GM21529 (cell line): ENCODE measurements at regions not wholly inside any gene's neighbourhood (a gene's known extent, or its start where the extent isn't known, plus 50 kb on each side); places are given as distances from the start of the nearest gene placed in this dataset.
"Not testable (repeated sequence)": the region's sequence is repeated elsewhere in the genome, so short reads cannot be mapped to it uniquely, and the experiment has no call there.

Experiments used
- ATAC-seq: cut with Tn5 transposase; IDR thresholded peaks from one replicate; pipeline ENCODE4 v1.9.1; 2021; ENCODE audit not compliant: unreplicated experiment

GRCh38 chr2:53129851-53130250, 637.8 kb upstream of the CHAC2 start:
- no peak for ATAC-seq

GRCh38 chr2:53127061-53127650, 640.4 kb upstream of the CHAC2 start:
- no peak for ATAC-seq

GRCh38 chr2:53114991-53115390, 652.6 kb upstream of the CHAC2 start:
- no peak for ATAC-seq

DNA sequence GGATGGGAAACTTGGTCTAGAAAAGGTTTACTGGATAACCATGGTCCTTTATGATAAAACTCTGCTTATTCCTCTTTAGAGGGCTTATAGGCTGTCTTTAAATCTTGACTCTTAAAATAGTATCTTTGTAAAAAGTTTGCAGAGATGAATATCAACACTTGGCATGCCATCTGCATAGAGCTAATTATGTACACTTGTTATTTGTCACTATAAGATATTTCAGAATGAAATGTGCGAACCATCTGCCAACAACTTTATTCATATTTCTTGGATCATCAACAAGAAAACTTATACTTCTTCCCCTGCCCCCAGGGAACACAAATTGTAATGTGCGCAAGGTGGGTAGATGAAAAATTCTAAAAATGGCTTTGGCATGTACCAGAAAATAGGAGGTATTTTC, 653.0 kb upstream of the CHAC2 start:
- ATAC-seq = no peak

- not testable (repeated sequence) for ATAC-seq
These were observed 655.2 kb upstream of the CHAC2 start for GRCh38 chr2:53112408-53112807.

DNA sequence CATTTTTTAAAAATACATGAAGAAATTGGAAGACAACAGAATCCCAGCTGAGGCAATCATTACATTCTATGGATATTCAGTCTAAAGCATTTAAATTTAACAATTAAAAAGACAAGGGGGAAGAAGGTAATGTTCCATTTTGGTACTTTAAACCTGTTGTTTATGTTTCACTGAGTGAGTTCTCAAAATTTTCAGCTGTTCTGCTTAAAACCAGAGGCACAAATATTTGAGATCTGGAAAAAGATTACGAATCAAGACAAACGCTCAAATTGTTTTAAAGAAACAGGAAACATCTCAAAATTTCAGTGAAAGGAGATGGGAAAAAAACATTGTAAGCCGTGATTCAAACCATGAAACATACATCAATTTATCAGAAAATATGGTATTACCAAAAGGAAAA, 656.2 kb upstream of the CHAC2 start:
- no peak for ATAC-seq

DNA sequence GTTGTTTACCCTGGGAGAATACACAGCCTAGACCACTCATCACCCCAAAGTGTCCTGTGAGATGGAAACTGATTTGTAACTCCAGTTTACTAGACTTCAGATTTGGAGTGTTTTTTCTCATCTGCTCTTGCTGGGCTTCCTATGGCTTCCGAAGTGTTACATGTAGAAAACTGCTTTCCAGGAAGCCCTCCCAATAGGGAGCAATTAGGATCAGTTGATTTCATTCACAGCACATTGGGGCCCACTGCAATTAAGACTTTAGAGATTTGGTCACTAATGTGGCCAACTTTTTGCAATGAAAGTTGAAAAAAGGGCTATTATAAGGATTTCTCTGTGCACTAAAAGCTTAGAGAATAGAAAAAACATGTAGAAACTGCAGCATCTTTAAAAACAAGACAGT, 656.6 kb upstream of the CHAC2 start:
- ATAC-seq = no peak

GRCh38 chr2:53108246-53108645, 659.4 kb upstream of the CHAC2 start:
- ATAC-seq = no peak

- ATAC-seq = no peak
These were observed 663.3 kb upstream of the CHAC2 start for GRCh38 chr2:53104263-53104662.

DNA sequence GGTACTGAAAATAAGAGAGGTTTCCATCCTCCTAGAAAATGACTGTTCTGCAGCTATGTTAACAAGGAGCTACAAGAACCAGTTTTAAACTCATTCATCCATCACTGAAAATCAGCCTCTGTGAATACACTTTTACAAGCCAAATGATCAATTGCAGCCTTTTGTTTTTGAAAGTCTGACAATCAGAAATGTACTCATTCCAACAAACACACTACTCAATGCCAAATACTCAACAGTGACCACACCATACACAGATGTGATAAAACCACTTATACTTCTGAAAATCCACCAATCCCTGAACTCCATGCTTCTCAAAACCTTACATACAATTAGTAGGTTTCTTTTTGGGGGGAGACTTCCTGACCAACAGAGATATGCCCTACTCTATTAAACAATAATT, 663.9 kb upstream of the CHAC2 start:
- ATAC-seq = no peak

DNA sequence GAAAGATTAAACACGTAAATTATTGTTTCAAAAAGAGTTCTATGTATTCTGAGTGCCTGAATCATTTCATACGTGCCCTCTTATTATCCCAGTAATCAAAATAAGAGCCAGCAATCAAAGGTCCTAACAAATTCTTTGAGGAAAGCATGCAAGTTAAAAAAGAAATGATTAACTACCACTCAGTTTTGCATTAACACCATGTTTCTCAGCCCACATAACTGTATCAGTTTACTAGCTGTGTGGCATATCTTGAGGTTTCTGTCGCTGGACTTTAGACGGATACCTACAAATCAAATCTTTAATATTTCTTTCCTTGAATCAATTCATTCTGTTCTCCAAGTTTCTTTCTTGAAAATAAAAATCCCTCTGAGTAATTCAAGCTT, 668.9 kb upstream of the CHAC2 start:
- ATAC-seq = no peak

- ATAC-seq = no peak
These were observed 671.3 kb upstream of the CHAC2 start for GRCh38 chr2:53096351-53096750.

GRCh38 chr2:53095664-53096063, 671.9 kb upstream of the CHAC2 start:
- ATAC-seq = no peak

GRCh38 chr2:53095227-53095626, 672.4 kb upstream of the CHAC2 start:
- no peak for ATAC-seq

GRCh38 chr2:53093355-53093754, 674.2 kb upstream of the CHAC2 start:
- ATAC-seq = no peak

DNA sequence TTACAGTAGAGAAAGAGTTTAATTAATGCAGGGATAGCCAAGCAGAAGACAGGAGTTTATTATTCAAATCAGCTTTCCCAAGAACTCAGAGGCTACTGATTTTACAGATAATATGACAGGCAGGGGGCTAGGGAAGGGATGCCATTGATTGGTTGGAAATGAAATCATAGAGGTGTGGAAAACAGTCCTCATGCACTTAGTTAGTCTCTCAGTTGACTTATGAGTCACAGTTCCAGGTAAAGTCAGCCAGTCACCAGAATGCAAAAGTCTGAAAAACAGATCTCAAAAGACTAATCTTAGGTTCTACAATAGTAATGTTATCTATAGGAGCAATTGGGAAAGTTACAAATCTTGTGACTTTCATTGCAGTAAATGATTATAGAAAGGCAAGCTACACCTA, 676.4 kb upstream of the CHAC2 start:
- no peak for ATAC-seq

- ATAC-seq = no peak
These were observed 679.6 kb upstream of the CHAC2 start for GRCh38 chr2:53087874-53088461.

DNA sequence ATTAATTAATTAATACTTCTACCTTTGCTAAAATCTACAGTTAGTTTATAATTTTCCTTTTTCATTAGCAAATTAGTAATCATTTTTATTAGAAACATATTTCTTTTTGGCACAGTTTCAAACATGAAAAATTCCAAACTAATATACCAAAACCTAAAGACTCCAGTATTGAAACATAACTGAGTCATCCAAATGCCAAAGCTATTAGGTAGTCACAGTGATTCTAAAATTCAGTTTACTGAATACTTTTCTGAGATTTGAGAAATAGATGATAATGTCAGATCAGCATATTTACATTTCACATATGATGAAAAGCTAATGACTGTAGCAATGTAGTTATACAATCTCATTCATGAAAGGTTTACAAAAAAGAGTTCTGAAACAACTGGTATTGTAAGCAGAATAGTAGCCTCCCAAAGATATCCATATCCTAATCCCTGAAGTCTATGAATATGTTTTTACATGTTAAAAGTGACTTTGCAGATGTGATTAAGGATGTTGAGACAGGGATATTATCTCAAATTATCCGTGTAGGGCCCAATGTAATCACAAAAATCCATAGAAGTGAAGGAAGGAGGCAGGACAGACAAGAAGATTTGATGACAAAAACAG, 680.2 kb upstream of the CHAC2 start:
- no peak for ATAC-seq

DNA sequence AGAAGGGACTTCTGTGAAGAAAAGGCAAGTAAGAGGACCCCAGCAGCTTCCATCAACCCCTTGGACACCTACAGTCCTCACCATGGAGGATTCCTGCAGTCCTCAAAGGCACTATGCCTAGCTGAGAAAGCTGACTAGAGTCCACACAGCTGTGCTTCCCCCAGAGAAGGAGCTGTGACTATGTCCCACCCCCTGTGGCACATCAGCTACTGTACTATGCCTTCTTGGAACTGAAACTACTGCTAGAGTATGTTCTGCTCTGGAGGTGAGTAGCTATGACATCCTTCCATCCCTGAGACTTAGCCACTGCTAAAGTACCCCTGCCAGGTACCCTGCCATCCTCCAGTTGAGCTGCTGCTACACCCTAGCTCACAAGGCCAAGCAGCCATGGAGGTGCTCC, 690.2 kb upstream of the CHAC2 start:
- no peak for ATAC-seq

GRCh38 chr2:53075760-53076159, 691.8 kb upstream of the CHAC2 start:
- no peak for ATAC-seq

GRCh38 chr2:53067533-53067932, 700.1 kb upstream of the CHAC2 start:
- ATAC-seq = no peak

DNA sequence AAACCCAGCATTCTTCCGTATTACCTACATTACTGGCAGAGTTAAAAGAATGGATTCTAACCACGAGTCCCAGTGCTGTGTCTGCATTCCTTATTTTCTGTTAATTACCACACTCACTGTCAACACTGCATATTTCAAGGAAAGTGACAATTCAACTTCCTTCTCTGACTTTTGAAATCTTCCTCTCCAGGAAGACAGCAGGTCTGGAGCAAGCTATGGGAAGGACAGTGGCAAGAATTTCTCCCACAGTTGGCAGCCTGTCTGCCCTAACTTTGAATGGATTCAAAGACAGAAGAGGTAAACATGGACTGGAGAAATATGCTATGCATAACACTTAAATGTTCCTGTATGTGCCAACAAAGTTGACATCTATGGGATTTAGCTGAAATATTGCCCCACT, 700.5 kb upstream of the CHAC2 start:
- ATAC-seq = no peak

- no peak for ATAC-seq
These were observed 703.5 kb upstream of the CHAC2 start for GRCh38 chr2:53064154-53064553.
